ENCODE measurements at regions not wholly inside any gene's neighbourhood (a gene's known extent, or its start where the extent isn't known, plus 50 kb on each side); places are given as distances from the start of the nearest gene placed in this dataset.
"Not testable (repeated sequence)": the region's sequence is repeated elsewhere in the genome, so short reads cannot be mapped to it uniquely, and the experiment has no call there.

DNA sequence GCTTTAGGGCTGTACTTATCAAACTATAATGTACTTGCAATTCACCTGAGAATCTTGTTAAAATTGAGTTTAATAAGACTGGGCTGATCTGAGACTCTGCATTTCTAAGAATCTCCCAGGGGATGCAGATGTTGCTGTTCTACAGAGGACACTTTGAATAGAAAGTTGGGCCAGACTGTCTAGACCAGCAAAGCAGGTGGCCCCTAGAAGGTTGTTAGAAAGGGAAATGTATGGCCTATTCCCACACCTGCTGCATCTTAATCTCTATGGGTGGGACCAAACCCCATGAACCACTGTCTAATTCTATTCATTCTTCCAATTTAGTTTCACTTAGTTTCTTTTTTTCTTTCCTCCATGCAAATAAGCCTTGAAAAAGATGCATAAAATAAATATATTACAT, 413.2 kb upstream of the TECRL start:
- DNase-seq (ENCODE audit: low read depth, low spot score) = no peak

DNA sequence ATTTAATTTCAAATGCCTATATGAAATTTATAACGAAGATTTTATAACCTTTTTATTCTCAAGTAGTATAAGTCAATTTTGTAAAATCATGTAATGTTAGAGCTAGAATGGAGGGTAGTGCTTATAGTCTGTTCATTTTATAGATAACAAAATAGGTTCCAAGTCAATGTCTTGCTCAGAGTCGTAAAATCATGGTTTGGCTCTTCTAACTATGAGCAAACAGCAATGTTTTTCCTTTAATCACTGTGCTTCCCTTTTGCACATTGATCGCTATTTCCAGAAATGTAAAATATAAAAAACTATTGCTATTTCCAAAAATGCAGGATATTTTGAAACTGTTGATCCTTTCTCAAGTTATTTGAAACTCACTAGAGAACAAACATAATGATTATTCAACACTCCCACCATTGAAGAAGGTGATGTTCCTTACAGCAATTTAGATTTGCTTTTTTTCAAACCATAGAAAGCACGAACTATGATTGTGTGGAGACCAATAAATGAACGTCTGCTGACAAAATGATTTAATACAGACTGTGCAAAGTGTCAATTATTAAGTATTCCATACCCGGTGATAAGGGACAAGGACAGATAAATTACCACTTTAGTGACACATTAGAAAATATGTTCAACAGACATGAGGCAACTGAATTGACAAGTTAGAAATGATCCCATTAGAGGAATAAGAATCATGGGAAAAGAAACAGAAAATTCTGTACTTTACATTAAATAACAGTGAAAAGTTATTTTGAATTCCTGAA, 412.1 kb upstream of the TECRL start:
- DNase-seq (ENCODE audit: low read depth, low spot score) = no peak

DNA sequence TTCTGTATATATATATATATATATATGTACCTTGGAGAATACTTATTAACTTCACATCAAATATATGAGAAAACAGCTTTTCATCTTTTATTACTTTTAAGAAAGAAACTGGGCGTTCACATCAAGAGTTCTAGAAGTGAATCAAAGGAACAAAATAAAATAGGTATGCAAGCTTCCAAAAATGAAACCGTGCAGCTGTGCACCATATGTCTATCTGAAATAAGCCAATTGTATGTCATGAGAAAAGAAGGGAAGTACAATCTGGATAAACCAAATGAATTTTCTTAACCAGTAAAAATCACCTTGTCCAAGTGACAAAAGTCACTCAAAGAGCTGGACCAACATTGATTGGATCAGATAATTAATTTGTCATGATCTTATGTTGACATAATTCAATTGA, 405.4 kb upstream of the TECRL start:
- DNase-seq (ENCODE audit: low read depth, low spot score) = no peak

DNA sequence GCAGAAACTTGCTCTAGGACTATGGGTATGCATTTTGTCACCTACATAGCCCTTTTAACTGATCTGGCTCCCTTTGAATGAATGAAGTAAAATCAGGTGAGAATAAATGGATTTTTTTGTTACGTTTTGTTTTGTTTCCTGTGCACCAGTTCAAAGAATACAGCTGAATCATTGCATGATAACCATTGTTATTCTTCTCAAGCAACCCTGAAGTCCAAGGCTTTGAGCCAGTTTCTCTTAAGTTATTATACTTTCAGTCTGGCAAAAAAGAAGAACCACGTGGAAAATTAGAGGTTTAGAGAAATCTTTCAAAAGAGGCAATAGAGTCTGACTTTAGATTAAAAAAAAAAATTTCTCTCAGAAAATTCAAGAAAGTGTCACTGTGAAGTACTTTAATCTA, 398.6 kb upstream of the TECRL start:
- no peak for DNase-seq (ENCODE audit: low read depth, low spot score)

DNA sequence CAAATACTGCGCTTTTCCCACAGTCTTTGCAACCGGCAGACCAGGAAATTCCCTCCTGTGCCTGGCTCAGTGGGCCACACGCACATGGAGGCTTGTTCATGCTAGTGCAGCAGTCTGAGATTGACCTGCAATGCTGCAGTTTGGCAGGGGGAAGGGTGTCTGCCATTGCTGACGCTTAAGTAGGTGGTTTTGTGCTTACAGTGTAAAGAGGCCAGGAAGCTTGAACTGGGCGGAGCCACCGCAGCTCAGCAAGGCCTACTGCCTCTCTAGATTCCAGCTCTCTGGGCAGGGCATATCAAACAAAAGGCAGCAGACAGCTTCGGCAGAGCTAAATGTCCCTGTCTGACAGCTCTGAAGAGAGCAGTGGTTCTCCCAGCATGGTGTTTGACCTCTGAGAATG, 390.5 kb upstream of the TECRL start:
- no peak for DNase-seq (ENCODE audit: low read depth, low spot score)

DNA sequence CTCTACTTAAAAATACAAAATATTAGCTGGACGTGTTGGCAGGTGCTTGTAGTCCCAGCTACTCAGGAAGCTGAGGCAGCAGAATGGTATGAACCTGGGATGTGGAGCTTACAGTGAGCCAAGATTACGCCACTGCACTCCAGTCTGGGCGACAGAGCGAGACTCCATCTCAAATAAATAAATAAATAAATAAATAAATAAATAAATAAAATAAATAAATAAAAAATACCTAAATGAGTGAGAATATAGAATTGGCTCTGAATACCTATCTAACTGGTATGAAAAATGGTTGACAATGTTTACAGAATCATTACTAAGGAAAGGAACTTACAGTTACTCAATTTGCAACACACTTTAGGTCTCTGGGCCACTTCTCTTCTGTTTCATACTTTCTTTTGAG, 389.6 kb upstream of the TECRL start:
- not testable (repeated sequence) for DNase-seq (ENCODE audit: low read depth, low spot score)

DNA sequence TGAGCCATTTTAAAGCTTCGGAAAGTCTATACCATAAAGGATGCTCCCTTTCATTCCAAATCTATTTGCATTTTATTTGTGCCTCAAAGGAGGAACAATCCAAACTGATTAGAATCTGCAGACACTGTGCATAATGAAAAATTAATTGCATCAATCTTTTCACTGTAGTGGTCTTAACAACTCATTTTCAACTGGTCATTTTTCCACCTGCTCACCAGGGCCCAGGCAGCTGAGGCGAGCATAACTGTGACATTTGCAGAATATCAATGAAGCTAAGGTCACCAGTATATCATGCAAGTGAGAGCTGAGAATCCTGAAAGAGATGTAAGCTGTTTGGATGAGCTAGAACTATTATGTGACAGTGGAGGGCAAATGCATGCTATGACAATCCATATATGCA, 387.3 kb upstream of the TECRL start:
- no peak for DNase-seq (ENCODE audit: low read depth, low spot score)

DNA sequence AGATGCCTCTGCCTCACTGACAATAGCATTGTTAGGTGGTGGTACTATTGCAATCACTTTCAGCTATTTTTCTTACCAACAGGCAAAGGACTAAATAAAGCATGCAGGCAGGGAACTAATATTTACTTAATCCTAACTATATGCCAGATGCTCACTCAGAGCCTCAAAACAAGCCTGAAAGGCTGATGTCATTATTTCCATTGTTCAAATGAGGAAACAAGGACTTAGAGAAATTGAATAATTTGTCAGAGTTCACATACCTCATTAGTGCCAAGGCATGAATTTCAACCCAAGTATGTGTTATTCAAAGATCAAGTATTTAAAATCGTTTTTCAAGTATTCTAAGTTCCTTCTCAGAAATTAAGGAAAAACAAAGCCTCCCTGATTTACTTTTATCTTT, 374.9 kb upstream of the TECRL start:
- no peak for DNase-seq (ENCODE audit: low read depth, low spot score)

DNA sequence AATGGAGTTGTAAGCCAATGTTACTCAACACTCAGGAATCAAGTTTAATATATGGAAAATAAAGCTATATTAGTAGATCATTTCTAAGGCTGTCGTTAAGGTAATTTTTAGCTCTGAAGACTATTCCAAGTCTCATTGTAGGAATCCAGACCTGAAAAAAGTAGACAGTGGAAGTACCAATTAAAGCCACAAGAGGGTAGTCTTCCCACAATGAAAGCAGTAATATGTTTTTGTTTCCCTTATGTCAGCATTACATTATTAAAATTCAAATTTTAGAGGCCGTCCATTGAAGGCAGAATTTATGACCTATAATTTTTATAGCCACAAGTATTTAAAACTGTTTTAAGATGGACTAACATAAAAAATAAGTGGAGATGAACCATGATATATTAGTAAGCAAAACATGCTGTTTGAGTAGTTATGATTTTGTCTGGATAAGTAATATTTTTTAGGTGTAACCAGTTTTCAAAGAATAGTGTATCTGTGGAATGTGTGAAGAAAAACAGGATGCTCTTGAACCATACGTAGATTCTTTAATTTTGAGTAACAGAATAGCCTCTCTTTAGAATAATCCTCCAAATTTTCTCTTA, 372.6 kb upstream of the TECRL start:
- no peak for DNase-seq (ENCODE audit: low read depth, low spot score)

DNA sequence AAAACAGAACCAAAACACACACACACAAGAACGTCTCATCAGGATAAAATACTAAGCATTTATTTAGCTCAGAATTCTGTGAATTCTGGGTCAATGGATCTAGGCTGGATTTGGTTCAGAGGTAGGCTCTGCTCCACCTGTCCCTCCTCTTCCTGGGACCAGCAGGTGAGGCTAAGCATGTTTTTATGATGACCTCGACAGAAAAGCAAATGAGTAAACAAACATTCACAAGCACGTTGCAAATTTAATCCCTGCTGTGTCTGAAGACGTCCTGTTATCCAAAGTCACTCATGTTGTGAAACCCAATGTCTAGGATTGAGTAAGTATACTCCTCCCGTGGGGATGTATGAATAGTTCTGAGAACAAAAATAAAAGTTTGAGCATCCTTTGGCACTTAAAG, 371.4 kb upstream of the TECRL start:
- DNase-seq (ENCODE audit: low read depth, low spot score) = no peak

DNA sequence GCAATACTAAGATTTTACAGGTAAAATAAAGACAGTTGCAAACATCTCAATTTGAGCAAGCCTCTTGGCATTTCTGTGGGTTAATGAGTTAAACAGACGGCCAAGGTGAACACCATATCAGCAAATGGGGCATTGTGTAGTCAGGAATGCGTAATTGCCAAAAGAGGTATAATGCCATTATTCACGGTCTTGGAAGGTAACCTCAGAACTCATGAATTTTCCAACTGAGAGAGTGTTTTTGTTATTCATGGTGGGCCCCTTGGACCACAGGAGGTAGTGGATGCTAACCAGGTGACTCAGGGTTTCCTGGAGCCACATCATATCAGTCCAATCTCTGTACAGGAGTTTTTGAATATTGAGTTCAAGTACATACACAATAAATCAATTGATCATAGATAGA, 368.0 kb upstream of the TECRL start:
- DNase-seq (ENCODE audit: low read depth, low spot score) = no peak

DNA sequence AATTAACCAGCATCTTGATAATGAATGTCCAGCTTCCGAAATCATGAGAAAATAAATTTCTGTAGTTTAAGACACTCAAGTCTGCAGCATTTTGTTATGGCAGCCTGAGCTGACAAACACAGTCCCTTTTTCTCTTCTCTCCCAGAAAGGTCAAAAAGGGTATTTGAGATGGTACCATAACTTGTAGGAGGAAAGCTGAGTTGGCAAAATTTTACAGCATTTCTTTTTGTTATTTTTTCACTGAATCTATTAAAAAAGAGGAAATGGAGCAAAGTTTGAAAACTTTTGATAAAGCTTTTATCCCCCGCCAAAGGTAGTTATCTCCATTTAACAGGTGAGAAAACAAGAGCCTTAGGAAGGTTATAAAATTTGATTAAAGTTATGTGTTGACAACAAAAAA, 367.6 kb upstream of the TECRL start:
- DNase-seq (ENCODE audit: low read depth, low spot score) = no peak

DNA sequence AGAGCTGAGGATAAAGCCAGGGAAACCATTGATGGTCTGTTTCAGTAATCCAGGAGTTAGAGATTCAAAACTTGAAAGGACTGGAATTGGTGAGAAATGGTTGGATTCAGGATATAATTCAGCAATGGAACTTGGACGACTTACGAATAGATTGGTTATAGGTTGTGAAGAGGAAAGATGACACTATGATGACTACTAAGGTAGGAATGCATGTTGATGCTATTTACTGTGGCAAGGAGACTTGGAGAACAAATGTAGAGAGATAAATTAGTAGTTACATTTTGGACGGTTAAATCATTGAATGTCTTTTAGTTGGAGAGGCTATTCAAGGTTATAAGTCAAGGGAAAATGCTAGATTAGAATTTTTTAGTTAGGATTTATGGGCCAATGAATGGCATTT, 365.4 kb upstream of the TECRL start:
- no peak for DNase-seq (ENCODE audit: low read depth, low spot score)

DNA sequence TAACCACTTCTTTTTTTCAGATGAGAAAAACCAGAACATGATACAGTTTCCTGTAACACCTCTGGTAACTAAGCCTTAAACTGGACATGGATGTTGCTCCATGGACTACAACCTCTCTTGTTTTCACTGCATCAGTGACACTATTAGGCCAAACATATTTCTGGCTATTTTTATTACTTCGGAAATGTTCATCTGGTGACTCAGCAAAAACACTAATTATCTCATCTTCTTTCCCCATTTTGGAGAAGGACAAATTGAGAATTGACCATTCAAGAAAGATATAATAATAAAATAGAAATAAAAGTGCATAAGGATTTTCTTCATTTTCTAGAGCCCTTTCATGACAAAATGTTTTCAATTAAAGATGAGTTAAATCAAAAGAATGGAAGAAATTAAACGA, 361.9 kb upstream of the TECRL start:
- DNase-seq (ENCODE audit: low read depth, low spot score) = no peak

DNA sequence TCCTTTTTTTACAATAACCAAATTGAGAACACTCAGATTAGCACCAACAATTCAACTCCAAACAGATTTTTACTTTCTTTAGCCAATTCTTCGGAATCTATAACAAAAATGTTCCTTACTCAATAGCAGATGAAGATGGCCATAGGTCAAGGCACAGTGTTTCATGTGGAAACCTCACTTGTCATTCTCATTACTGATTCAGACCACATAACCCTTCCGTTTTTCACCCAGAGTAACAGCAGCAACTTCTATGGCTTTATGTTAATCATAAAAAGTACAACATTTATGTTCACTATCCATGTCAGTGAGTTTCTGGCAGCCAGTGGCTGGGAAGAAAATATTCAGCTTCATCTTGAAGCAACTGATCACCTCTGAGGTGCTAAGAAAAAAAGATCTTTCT, 358.3 kb upstream of the TECRL start:
- no peak for DNase-seq (ENCODE audit: low read depth, low spot score)

DNA sequence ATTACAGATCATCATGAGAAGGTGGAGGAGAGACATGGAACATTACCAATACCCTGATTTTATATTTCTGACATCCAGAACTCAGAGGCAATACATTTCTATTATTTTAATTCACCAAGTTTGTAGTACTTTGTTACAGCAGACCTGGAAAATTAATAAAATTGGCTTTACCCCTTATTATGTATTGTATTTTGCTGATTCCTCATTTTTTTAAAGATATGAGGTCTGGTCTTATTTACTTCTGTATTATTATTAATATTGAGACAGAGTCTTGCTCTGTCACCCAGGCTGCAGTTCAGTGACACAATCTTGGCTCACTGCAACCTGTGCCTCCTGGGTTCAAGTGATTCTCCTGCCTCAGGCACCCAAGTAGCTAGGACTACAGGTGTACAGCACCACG, 357.3 kb upstream of the TECRL start:
- no peak for DNase-seq (ENCODE audit: low read depth, low spot score)

DNA sequence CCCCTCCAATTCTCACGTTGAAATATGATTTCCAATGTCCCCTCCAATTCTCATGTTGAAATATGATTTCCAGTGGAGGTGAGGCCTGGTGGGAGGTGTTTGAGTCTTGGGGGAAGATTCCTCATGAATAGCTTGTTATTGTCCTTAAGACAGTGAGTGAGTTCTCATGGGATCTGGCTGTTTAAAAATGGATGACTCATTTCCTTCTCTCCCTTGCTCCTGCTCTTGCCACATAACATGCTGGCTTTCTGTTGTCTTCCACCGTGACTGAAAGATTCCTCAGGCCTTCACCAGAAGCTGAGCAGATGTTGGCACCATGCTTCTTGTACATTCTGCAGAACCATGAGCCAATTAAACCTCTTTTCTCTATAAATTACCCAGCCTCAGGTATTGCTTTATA, 346.8 kb upstream of the TECRL start:
- DNase-seq (ENCODE audit: low read depth, low spot score) = no peak

DNA sequence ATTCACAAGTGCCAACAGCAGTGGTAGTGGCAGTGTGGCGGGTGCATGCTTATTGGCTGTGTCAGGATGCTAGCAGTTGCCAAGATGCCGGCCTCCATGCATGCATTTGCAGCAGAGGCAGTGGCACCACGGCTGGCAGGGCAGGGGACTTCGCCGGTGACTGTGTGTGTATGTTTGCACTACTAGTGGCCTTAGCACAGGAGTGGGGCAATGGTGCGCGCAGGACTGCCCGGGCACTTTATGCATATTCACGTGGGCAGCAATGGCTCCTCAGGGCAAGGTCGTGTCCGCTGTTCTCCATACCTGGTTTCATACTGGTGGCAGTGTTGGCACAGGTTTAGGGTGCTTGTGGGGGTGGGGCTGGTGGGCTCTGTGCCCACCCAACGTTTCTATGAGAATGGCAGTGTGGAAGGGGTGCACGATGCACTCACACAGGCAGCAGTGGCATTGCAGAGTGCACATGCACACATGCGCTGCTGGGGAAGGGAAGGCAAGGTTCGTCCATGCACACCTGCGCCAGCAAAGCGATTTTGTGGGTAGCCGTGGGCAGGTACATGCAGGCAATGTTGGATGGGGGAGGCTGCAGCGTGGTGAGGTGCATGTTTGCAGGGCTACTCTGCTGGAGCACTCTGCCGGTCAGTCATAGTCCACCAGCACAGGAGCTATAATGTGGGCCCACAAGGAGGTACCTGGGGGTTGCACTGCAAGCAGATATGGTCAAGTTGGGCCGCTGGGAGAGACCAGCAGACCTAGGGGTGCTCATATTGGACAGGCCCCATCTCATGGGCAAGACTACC, 338.9 kb upstream of the TECRL start:
- no peak for DNase-seq (ENCODE audit: low read depth, low spot score)

DNA sequence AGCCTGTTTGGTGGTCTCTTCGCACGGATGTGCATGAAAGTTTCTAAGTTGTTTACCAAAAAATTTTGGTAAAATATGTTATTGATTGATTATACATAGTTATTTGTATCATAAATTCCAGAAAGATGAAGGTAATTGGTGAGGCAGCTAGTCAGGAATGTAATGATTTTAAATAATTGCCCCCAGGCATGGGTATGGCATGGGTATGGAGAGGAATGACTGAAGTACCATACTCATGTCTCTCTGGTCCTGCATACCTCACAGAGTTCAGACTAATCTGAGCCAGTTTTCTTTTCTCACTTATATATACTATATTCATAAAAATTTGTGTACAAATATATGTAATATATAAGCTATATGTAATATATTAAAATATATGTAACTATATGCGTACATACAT, 329.0 kb upstream of the TECRL start:
- DNase-seq (ENCODE audit: low read depth, low spot score) = no peak

DNA sequence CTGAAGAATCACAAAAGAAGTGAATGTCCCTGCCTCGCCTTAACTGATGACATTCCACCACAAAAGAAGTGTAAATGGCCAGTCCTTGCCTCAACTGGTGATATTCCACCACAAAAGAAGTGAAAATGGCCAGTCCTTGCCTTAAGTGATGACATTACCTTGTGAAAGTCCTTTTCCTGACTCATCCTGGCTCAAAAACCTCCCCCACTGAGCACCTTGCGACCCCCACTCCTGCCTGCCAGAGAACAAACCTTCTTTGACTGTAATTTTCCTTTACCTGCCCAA, 328.5 kb upstream of the TECRL start:
- not testable (repeated sequence) for DNase-seq (ENCODE audit: low read depth, low spot score)

DNA sequence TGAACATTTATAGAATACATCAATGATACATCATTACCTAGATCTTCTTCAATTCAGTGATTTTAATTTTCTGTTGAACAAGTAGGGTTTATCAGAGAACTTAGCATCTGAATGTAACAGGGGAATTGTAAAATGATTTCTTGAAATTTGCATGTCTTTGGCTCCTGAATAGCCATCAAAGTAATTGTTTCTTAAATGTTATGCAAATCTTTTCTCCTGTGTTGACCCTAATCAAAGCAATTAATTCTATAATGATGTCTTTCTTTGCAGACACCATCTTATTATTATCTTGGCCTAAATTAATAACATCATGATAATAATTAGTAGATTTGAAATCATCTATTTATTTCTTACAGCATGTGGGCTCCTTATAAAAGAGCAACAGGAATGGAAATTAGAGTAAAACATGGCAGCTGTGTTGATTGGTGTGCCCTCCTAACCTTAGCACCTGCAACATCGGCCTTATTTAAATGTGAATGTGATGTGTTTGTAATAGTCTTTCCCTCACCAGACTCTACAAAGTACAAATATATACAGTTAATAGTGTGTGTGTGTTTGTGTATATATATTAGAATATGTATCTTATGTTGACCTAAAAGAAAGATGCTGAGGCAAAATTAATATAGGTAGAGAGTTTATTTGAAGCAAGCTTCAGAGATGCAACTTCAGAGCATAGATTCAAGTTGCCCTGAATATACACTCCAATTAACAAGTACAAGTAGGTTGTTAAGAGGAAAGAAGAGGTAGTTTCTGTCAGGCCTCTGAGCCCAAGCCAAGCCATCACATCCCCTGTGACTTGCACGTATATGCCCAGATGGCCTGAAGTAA, 328.0 kb upstream of the TECRL start:
- DNase-seq (ENCODE audit: low read depth, low spot score) = no peak

DNA sequence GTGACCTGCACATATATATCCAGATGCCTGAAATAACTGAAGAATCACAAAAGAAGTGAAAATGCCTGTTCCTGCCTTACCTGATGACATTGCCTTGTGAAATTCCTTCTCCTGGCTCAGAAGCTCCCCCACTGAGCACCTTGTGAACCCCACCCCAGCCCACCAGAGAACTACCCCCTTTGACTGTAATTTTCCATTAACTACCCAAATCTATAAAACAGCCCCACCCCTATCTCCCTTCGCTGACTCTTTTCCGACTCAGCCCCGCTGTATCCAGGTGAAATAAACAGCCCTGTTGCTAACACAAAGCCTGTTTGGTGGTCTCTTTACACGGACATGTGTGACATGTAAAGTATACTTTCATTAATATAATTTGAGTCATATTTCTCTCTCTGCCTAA, 320.3 kb upstream of the TECRL start:
- DNase-seq (ENCODE audit: low read depth, low spot score) = no peak
